Gastrocnemius medialis (tissue), 4 donors: ENCODE measurements at regions not wholly inside any gene's neighbourhood (a gene's known extent, or its start where the extent isn't known, plus 50 kb on each side); places are given as distances from the start of the nearest gene placed in this dataset.

Experiments used
- ATAC-seq, 2 donors: fragments of 150-250 bp; one replicate each; pipeline ENCODE4 v1.9.1; 2016
- DNase-seq, 2 donors: peaks; one replicate each; pipeline ENCODE4 v3.0.0-alpha.2; 2019
- H3K27ac ChIP-seq, 4 donors: fragments of 200-600 bp; sonication (generic); 1 replicate in 1 of 4; 2 replicates in 3 of 4; pipeline ENCODE4 v1.5.1; 2016 to 2018; ENCODE audit warnings: mild to moderate bottlenecking in 2 of 4, moderate library complexity in 1 of 4
- H3K27me3 ChIP-seq, 3 donors: fragments of 200-600 bp; sonication (generic) in 2 of 3; 1 replicate in 1 of 3; 2 replicates in 2 of 3; pipeline versions ENCODE4 v1.5.1 to v1.6.0; 2016 to 2019; ENCODE audit warnings: mild to moderate bottlenecking in 1 of 3, moderate library complexity in 1 of 3
- H3K36me3 ChIP-seq, 2 donors: fragments of 200-600 bp; sonication (generic) in 1 of 2; one replicate each; pipeline ENCODE4 v1.5.1; 2017 to 2018
- H3K4me1 ChIP-seq, 2 donors: fragments of 200-600 bp; sonication (generic) in 1 of 2; one replicate each; pipeline ENCODE4 v1.5.1; 2016 to 2017; ENCODE audit warnings: mild to moderate bottlenecking in 2 of 2
- H3K4me3 ChIP-seq, 4 donors: fragments of 200-600 bp; sonication (generic) in 3 of 4; 1 replicate in 1 of 4; 2 replicates in 3 of 4; pipeline ENCODE4 v1.5.1; 2016 to 2019; ENCODE audit warnings: mild to moderate bottlenecking in 2 of 4
- H3K9me3 ChIP-seq, 3 donors: fragments of 200-600 bp; sonication (generic) in 2 of 3; 1 replicate in 1 of 3; 2 replicates in 2 of 3; pipeline ENCODE4 v1.5.1; 2016 to 2019
- CTCF ChIP-seq, 5 experiments: fragments of 450-650 bp in 3 of 5; fragments of 200-600 bp in 2 of 5; sonication (generic) in 2 of 5; IDR thresholded peaks in 4 of 5; conservative IDR thresholded peaks in 1 of 5; 1 replicate in 4 of 5; 2 replicates in 1 of 5; pipeline ENCODE4 v1.5.1; 2016 to 2019; ENCODE audit warnings: antibody characterized with exemption in 5 of 5, mild to moderate bottlenecking in 3 of 5, moderate library complexity in 3 of 5
- POLR2A ChIP-seq, 2 donors: fragments of 450-650 bp; IDR thresholded peaks; one replicate each; pipeline ENCODE4 v1.6.1; 2017; ENCODE audit warnings: antibody characterized with exemption in 2 of 2, mild to moderate bottlenecking in 2 of 2, moderate library complexity in 2 of 2
- in situ Hi-C, 4 donors: fragments of 200-750 bp; cut with MboI; loops; one replicate each; pipeline versions ENCODE4 v1.15.0 to v1.8.0; 2017; ENCODE audit warnings: low sequenced_read_pairs in 4 of 4
- intact Hi-C: fragments of 100-400 bp; cut with DNase I; formaldehyde crosslinking; loops from one replicate; pipeline ENCODE4 v1.15.1; 2023; ENCODE audit warnings: low total_unique reads

- Histone ChIP-seq H3K4me3 (no peak overlapping the region), H3K27me3 (no peaks in the 10 kb centered on the region), H3K9me3 (no peaks in the 10 kb centered on the region), H3K4me1 (peaks cover 0 to 5% of the 10 kb centered on the region in 2 donors), H3K36me3 (no peaks in the 10 kb centered on the region), H3K27ac (no peak overlapping the region)
- in situ Hi-C loops (no loop called here), intact Hi-C loops (no loop called here)
- TF ChIP-seq POLR2A (IDR thresholded peaks at IDR 0.05) (no peak), CTCF (IDR thresholded peaks at IDR 0.05 in 4 of 5, conservative IDR thresholded peaks at IDR 0.05 in 1 of 5) (no peak)
- DNase-seq (no peak), ATAC-seq (no peak)
Measured at GRCh38 chr10:33478675-33479125, 144.2 kb upstream of the NRP1 start.

GRCh38 chr10:33478089-33478674 is 143.7 kb upstream of the NRP1 start:
- Histone ChIP-seq H3K4me1 (peaks cover 0 to 5% of the 10 kb centered on the region in 2 donors), H3K9me3 (no peaks in the 10 kb centered on the region), H3K27me3 (no peaks in the 10 kb centered on the region), H3K27ac (no peak overlapping the region), H3K36me3 (no peaks in the 10 kb centered on the region), H3K4me3 (no peak overlapping the region)
- no peak for DNase-seq
- intact Hi-C loops: no loop called here
- TF ChIP-seq CTCF (IDR thresholded peaks at IDR 0.05 in 4 of 5, conservative IDR thresholded peaks at IDR 0.05 in 1 of 5) (no peak), POLR2A (IDR thresholded peaks at IDR 0.05) (no peak)
- no peak for ATAC-seq
- in situ Hi-C loops: no loop called here

GRCh38 chr10:33477291-33478088 is 143.0 kb upstream of the NRP1 start:
- H3K27me3 ChIP-seq: no peaks in the 10 kb centered on the region
- H3K4me1 ChIP-seq: peaks cover 0 to 5% of the 10 kb centered on the region in 2 donors
- no peak for DNase-seq
- no peak for TF ChIP-seq CTCF (IDR thresholded peaks at IDR 0.05 in 4 of 5, conservative IDR thresholded peaks at IDR 0.05 in 1 of 5)
- TF ChIP-seq POLR2A (IDR thresholded peaks at IDR 0.05): no peak
- no peaks in the 10 kb centered on the region for H3K9me3 ChIP-seq
- no peak for ATAC-seq
- no peak overlapping the region for H3K4me3 ChIP-seq
- no peak overlapping the region for H3K27ac ChIP-seq
- no peaks in the 10 kb centered on the region for H3K36me3 ChIP-seq
- intact Hi-C loops: no loop called here
- in situ Hi-C loops: no loop called here

GRCh38 chr10:33476757-33477273 is 142.3 kb upstream of the NRP1 start:
- H3K27ac ChIP-seq: no peak overlapping the region
- in situ Hi-C loops (no loop called here), intact Hi-C loops (no loop called here)
- ATAC-seq (no peak), DNase-seq (no peak)
- no peaks in the 10 kb centered on the region for H3K9me3 ChIP-seq
- no peak overlapping the region for H3K4me3 ChIP-seq
- no peaks in the 10 kb centered on the region for H3K27me3 ChIP-seq
- no peak for TF ChIP-seq CTCF (IDR thresholded peaks at IDR 0.05 in 4 of 5, conservative IDR thresholded peaks at IDR 0.05 in 1 of 5)
- peaks cover 0 to 5% of the 10 kb centered on the region in 2 donors for H3K4me1 ChIP-seq
- no peaks in the 10 kb centered on the region for H3K36me3 ChIP-seq
